Caco-2 (cell line): ENCODE measurements at regions not wholly inside any gene's neighbourhood (a gene's known extent, or its start where the extent isn't known, plus 50 kb on each side); places are given as distances from the start of the nearest gene placed in this dataset.

Experiments
- BruUV-seq: library from RNA; stranded (reverse); fragments of 400-500 nt; replicated peaks from 2 replicates; lab custom pipeline; 2021; lab: Mats Ljungman, UMichigan
- CTCF ChIA-PET: fragments of 300-600 bp; sonication (Branson Sonifier 250); formaldehyde crosslinking; loops from one replicate; lab custom pipeline; 2022; ENCODE audit warnings: antibody characterized with exemption; lab: Charles Lee
- POLR2A ChIA-PET: fragments of 300-600 bp; sonication (Branson Sonifier 250); formaldehyde crosslinking; loops from one replicate; lab custom pipeline; 2022; ENCODE audit warnings: antibody characterized with exemption; lab: Charles Lee
- DNase-seq, 2 experiments: peaks; one replicate each; pipeline versions ENCODE4 v3.0.0 to v3.0.0-alpha.2; 2020 to 2022
- H3K27me3 ChIP-seq: replicated peaks from 2 replicates; pipeline ENCODE4 v1.6.0; 2011; ENCODE audit warnings: low read length; ENCODE audit not compliant: control insufficient read depth, insufficient read depth
- H3K36me3 ChIP-seq: 2 replicates; pipeline ENCODE4 v1.5.1; 2011; ENCODE audit warnings: low read length; ENCODE audit not compliant: control insufficient read depth, insufficient read depth
- H3K4me1 ChIP-seq: fragments of 250-450 bp; sonication (Bioruptor Pico); 2 replicates; pipeline ENCODE4 v1.5.1; 2020; ENCODE audit warnings: mild to moderate bottlenecking
- H3K4me3 ChIP-seq: 2 replicates; pipeline ENCODE4 v1.5.1; 2011; ENCODE audit warnings: low read depth, mild to moderate bottlenecking, control low read depth, low read length
- H3K9me3 ChIP-seq: fragments of 250-450 bp; sonication (Bioruptor Pico); 2 replicates; pipeline ENCODE4 v1.5.1; 2020; ENCODE audit warnings: mild to moderate bottlenecking, moderate library complexity
- H3K27ac Mint-ChIP-seq: one replicate; pipeline ENCODE4 v1.8.0; 2022; ENCODE audit warnings: mixed read lengths; ENCODE audit not compliant: unreplicated experiment
- H3K27me3 Mint-ChIP-seq: one replicate; pipeline ENCODE4 v1.8.0; 2022; ENCODE audit warnings: mixed read lengths; ENCODE audit not compliant: insufficient read depth, unreplicated experiment
- H3K36me3 Mint-ChIP-seq: one replicate; pipeline ENCODE4 v1.8.0; 2022; ENCODE audit warnings: mild to moderate bottlenecking, mixed read lengths; ENCODE audit not compliant: insufficient read depth, unreplicated experiment
- H3K4me1 Mint-ChIP-seq: one replicate; pipeline ENCODE4 v1.8.0; 2022; ENCODE audit warnings: low read depth, mixed read lengths; ENCODE audit not compliant: unreplicated experiment
- H3K4me3 Mint-ChIP-seq: one replicate; pipeline ENCODE4 v1.8.0; 2022; ENCODE audit warnings: mild to moderate bottlenecking, moderate library complexity, mixed read lengths; ENCODE audit not compliant: unreplicated experiment
- H3K9me3 Mint-ChIP-seq: one replicate; pipeline ENCODE4 v1.8.0; 2022; ENCODE audit warnings: mixed read lengths; ENCODE audit not compliant: unreplicated experiment
- intact Hi-C: fragments of 100-400 bp; cut with micrococcal nuclease; formaldehyde crosslinking; loops from one replicate; pipeline ENCODE4 v1.10.0; 2022; ENCODE audit not compliant: unreplicated experiment
- TF ChIP-seq, protein P1 (sequence below), 2 experiments: fragments of 200-600 bp in 1 of 2; IDR thresholded peaks; 1 replicate in 1 of 2; 2 replicates in 1 of 2; pipeline versions ENCODE4 v1.5.1 to v1.8.0; 2011 to 2022; ENCODE audit warnings: antibody characterized with exemption in 1 of 2, control low read depth in 1 of 2, inconsistent platforms in 1 of 2, low read depth in 1 of 2, low read length in 1 of 2, mild to moderate bottlenecking in 1 of 2, moderate library complexity in 1 of 2; ENCODE audit not compliant: insufficient read depth in 1 of 2, severe bottlenecking in 1 of 2, unreplicated experiment in 1 of 2

DNA sequence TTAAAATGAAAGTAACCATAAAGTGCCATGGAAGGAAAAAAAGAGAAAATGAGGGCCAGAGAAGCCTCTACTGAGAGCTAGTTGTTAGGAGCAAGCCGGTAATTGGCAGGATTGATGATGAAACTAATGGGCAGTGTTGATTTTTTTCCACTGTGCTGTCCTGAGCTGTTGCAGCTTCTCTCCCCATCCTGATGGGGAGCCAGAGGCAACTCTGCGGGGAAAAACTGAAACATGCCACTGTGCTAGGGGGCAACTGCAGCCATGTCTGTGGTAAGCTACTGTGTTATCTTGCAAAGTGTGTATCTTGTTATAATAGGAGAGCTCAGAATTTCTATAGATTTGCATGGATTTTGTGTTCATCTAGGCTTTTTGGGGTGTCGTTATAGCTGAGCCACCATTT, 487.9 kb downstream of the STK39 start:
- H3K4me3 Mint-ChIP-seq, result no peak overlapping the region
- H3K27ac Mint-ChIP-seq, result no peak overlapping the region
- H3K36me3 ChIP-seq, result no peaks in the 10 kb centered on the region
- DNase-seq, result no peak
- no peaks in the 10 kb centered on the region for H3K9me3 Mint-ChIP-seq
- intact Hi-C loops, result no loop called here
- TF ChIP-seq, protein P1, sequence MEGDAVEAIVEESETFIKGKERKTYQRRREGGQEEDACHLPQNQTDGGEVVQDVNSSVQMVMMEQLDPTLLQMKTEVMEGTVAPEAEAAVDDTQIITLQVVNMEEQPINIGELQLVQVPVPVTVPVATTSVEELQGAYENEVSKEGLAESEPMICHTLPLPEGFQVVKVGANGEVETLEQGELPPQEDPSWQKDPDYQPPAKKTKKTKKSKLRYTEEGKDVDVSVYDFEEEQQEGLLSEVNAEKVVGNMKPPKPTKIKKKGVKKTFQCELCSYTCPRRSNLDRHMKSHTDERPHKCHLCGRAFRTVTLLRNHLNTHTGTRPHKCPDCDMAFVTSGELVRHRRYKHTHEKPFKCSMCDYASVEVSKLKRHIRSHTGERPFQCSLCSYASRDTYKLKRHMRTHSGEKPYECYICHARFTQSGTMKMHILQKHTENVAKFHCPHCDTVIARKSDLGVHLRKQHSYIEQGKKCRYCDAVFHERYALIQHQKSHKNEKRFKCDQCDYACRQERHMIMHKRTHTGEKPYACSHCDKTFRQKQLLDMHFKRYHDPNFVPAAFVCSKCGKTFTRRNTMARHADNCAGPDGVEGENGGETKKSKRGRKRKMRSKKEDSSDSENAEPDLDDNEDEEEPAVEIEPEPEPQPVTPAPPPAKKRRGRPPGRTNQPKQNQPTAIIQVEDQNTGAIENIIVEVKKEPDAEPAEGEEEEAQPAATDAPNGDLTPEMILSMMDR (IDR thresholded peaks at IDR 0.05; ENCODE audit: insufficient read depth in 1 of 2, low read depth in 1 of 2, low read length in 1 of 2, severe bottlenecking in 1 of 2, unreplicated experiment in 1 of 2), result peak in 1 of 2 experiments; percentile 15
- BruUV-seq, result no TSS peak
- no peaks in the 10 kb centered on the region for H3K36me3 Mint-ChIP-seq
- peaks cover 10% of the 10 kb centered on the region for H3K4me1 Mint-ChIP-seq
- H3K27me3 Mint-ChIP-seq, result peaks cover 5% of the 10 kb centered on the region
- no peaks in the 10 kb centered on the region for H3K27me3 ChIP-seq
- CTCF ChIA-PET, result no interaction called here
- no peak overlapping the region for H3K4me3 ChIP-seq
- H3K9me3 ChIP-seq, result no peaks in the 10 kb centered on the region
- H3K4me1 ChIP-seq, result peaks cover 12% of the 10 kb centered on the region; the same call in 1 of the 2 replicates
- POLR2A ChIA-PET, result no interaction called here

DNA sequence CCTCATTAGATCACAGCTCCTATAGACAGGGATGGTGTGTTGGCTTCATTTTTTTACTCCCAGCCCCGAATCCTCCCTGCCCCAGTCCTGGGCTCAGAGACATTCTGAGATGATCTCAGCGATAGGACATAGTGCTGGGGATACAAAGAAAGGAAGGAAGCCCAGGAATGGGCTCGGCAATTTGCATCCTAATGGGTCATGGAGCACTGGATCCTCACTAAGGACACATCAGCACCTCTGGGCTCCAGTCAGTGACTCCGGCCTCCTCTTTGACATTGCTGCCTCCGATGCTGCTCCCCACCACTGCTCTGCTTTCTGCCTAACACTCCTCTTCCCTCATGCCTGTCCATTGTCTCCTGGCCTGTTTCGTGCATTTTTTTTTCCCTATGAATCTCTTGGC, 489.1 kb downstream of the STK39 start:
- H3K9me3 ChIP-seq, result no peaks in the 10 kb centered on the region
- Mint-ChIP-seq H3K27ac (no peak overlapping the region), H3K4me3 (no peak overlapping the region), H3K4me1 (peaks cover 10% of the 10 kb centered on the region), H3K9me3 (no peaks in the 10 kb centered on the region), H3K36me3 (no peaks in the 10 kb centered on the region), H3K27me3 (peaks cover 5% of the 10 kb centered on the region)
- intact Hi-C loops, result no loop called here
- POLR2A ChIA-PET, result no interaction called here
- DNase-seq, result no peak
- CTCF ChIA-PET, result no interaction called here
- TF ChIP-seq, protein P1 (IDR thresholded peaks at IDR 0.05; ENCODE audit: insufficient read depth in 1 of 2, low read depth in 1 of 2, low read length in 1 of 2, severe bottlenecking in 1 of 2, unreplicated experiment in 1 of 2), result no peak
- peaks cover 12% of the 10 kb centered on the region; the same call in 1 of the 2 replicates for H3K4me1 ChIP-seq
- H3K4me3 ChIP-seq, result no peak overlapping the region
- no peaks in the 10 kb centered on the region for H3K27me3 ChIP-seq
- BruUV-seq, result no TSS peak
- no peaks in the 10 kb centered on the region for H3K36me3 ChIP-seq

- peaks cover 5% of the 10 kb centered on the region for H3K4me1 Mint-ChIP-seq
These were observed 490.9 kb downstream of the STK39 start for GRCh38 chr2:167756446-167756845.

More at GRCh38 chr2:167756446-167756845, 490.9 kb downstream of the STK39 start:
- no peaks in the 10 kb centered on the region for H3K36me3 Mint-ChIP-seq
- H3K27me3 ChIP-seq, result no peaks in the 10 kb centered on the region
- BruUV-seq, result no TSS peak
- ChIA-PET POLR2A (no interaction called here), CTCF (no interaction called here)
- H3K9me3 Mint-ChIP-seq, result no peaks in the 10 kb centered on the region
- no peaks in the 10 kb centered on the region for H3K9me3 ChIP-seq
- no peak overlapping the region for H3K4me3 Mint-ChIP-seq
- H3K4me3 ChIP-seq, result no peak overlapping the region
- no peak overlapping the region for H3K27ac Mint-ChIP-seq
- intact Hi-C loops, result no loop called here
- H3K4me1 ChIP-seq, result peaks cover 8% of the 10 kb centered on the region; the same call in 1 of the 2 replicates
- DNase-seq, result no peak
- H3K27me3 Mint-ChIP-seq, result peaks cover 5% of the 10 kb centered on the region
- H3K36me3 ChIP-seq, result no peaks in the 10 kb centered on the region
- TF ChIP-seq, protein P1 (IDR thresholded peaks at IDR 0.05; ENCODE audit: insufficient read depth in 1 of 2, low read depth in 1 of 2, low read length in 1 of 2, severe bottlenecking in 1 of 2, unreplicated experiment in 1 of 2), result no peak
